ENCODE measurements at regions not wholly inside any gene's neighbourhood (a gene's known extent, or its start where the extent isn't known, plus 50 kb on each side); places are given as distances from the start of the nearest gene placed in this dataset.

- TF ChIP-seq POLR2A (IDR thresholded peaks at IDR 0.05; ENCODE audit: low read depth, low read length) (no peak), TAF1 (IDR thresholded peaks at IDR 0.05; ENCODE audit: low read depth, low read length) (no peak)
Observed at GRCh38 chr20:41889126-41889843, 271.1 kb upstream of the CHD6 start.

All from GM12891 (cell line).